Bone marrow (tissue), 2 donors: ENCODE measurements at regions not wholly inside any gene's neighbourhood (a gene's known extent, or its start where the extent isn't known, plus 50 kb on each side); places are given as distances from the start of the nearest gene placed in this dataset.

Experiments
- DNase-seq, 2 donors: peaks; one replicate each; lab custom pipeline; 2025; lab: John Stamatoyannopoulos, UW

DNA sequence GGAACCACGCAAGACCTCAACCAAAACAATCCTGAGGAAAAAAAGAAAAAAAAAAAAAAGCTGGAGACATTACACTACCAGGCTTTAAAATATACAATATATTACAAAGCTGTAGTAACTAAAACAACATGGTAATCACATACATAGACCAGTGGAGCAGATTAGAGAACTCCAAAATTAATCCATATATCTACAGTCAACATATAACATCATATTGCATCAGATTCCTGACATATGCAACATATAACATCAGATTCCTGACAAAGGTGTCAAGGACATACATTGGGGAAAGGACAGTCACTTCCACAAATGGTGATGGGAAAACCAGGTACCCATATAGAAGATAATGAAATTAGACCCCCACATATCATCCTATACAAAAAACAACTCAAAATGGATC lies 145.8 kb downstream of the BTG1 start:
- no peak for DNase-seq

DNA sequence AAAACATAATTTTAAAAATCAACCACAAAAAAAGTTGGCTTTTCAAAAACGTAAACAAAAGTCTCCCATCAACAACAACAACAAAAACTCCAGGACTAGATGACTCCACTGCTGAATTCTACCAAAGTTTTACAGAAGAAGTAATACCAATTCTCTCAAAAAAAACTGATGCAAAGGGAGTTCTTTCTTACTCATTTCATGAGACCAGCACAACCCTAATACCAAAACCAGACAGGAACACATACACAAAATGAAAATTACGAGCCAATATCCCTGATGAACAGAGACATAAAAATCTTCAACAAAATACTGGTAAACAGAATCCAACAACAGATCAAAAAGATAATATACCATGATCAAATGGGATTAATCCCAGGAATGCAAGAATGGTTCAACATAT lies 147.3 kb downstream of the BTG1 start:
- no peak for DNase-seq

DNA sequence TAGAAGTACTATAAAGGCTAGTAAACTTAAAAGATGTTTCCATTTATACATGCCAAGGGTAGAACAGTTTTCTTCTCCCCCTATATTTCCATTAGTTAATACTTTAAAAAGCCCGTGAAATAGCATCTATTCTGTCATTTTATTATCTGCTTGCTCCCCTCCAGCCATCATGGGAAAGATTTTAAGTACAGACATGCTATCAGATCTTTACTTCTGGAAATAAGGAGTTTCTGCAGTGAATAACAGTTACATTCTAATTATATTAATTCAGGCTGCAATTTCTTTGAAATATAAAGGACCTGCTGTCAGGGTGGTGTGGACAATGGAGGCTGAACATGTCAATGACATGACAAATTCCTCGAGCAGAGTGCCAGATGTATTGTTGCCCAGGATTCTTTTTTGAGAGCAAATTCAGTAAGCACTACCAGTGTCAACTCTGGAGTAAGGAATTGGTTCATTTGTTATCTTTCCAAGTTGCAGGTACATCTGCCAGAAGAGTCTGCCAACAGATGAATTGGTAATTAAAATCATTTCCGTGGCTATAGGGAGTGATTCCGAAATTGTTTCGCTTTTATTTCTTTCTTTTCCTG lies 151.3 kb downstream of the BTG1 start:
- no peak for DNase-seq

DNA sequence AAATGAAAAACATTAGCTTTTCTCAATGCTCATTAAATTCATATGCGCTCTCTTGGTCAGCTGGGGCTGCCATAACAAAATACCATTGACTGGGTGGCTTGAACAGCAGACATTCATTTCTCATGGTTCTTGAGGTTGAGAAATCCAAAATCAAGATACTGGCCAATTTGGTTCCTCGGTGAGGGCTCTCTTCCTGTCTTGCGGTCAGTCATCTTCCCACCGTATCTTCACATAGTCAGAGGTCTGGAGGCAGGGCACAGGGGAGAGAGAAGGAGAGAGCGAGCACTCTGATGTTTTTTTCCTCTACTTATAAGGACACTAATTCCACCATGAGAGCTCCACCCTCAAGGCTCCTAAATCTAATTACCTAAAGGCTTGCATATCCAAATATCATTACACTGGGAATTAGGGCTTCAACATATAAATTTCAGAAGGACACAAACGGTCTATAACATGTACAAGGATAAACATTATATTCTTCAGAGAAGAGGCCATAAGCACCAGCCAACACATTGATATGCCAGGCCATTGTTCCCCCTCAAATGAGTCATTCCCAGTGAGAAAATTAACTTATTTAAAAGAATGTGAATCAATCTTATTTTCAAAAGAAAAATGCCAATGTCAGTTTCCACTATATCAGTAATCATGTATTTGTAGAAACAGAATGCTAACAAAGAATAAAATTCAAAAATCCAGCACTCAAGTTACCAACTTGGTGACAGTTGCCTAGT lies 152.2 kb downstream of the BTG1 start:
- DNase-seq: no peak

DNA sequence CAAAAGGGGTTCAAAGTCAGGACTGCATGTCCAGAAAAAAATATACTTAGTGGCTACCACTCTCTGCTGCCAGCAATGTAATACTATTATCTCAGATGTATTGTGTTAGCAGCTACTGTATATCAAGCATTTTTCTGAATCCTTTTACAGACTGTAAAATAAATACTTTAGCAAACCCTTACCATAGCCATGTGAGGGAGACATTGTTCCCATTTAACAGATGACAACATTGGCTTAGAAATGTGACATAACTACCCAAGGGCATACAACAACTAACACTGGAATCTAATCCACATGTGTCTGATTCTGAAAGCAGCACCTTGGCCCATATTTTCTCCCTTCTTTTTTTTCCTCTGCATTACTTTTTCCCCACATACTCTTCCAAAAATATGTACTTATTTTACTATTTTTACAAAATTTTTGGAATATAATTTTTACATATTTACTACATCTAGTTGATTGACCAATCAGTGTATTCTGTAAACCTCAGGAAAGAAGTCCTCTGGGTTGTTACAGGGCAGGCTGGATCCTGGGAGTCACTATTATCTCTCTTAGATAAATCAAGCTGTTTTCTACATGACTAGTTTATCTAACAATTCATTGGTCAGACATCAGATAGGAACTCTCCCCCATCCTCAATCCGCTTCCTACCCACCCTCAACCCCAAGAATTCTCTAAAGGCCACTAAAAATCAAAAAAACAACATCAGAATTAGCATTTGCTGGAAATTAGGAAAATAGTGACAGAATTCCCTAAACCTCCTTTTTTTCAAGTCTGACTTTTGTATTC lies 154.1 kb downstream of the BTG1 start:
- no peak for DNase-seq

DNA sequence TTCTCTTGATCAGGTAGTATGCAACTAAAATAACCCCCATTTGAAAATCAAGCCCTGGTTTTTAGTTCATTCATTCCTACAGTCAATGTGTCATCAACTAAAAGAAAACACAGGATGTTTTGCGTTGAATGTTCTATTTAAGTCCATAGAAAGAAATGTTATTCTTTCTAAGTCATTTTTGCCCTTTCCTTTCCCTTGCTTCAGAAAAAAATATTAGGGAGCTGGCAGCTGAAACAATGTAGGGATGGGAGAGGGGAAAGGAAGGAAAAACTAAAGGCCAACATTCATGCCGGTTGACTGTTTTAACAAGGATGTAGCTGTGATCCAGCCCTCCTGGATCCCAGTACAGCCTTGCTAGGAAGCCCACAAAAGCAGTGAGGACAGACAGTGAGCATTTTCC lies 155.1 kb downstream of the BTG1 start:
- DNase-seq: no peak

DNA sequence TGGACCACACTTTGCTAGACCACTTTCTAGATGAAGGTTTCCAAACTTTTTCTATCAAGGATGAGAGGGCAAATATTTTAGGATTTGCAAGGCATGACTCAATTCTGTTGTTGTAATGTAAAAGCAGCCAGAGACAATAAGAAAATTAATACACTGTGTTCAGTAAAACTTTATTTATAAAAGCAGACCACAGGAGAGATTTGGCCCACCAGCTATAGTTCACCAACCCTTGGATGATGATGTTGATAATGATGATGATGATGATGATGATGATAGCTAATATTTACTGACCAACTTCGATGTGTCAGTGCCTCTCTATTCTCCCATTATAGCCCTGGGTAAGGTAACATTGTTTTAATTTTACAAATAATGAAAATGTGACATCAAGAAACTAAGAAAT lies 156.5 kb downstream of the BTG1 start:
- no peak for DNase-seq

DNA sequence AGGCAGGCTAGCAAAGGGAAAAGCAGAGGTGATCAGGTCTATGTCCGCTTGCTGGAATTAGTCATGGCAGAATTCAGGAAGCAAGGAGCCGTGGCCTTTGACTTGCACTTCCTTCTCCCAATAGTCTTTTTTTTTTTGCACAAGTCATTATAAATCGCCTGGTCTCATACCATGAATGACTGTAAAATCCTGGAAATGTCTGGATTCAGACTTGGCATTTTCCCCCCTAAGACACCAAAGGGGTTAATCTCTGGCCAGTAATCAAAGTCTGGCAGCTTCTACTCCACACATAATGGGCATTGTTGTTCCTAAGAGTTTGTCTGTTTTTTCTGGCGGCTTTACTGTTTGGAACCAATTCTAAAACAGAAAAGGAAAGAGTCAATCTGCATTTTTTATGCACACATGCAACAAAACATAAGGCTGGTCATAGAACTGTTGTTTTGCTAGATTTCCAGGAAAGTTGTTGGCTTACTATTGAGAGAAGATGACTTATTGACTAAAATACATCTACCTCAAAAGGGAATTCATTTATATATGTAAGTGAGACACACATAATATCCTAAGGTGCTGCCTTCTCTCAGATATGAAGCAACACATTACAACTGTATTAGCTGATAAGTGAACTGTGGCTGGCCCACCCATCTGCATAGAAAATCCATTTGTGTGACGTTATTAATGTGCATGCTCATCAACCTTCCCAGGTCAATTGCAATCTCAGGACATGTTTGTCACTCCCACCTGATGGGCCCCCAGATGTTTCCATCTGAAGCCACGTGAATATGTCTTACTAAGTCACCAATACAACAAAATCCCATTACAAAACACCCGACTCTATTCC lies 157.3 kb downstream of the BTG1 start:
- no peak for DNase-seq

DNA sequence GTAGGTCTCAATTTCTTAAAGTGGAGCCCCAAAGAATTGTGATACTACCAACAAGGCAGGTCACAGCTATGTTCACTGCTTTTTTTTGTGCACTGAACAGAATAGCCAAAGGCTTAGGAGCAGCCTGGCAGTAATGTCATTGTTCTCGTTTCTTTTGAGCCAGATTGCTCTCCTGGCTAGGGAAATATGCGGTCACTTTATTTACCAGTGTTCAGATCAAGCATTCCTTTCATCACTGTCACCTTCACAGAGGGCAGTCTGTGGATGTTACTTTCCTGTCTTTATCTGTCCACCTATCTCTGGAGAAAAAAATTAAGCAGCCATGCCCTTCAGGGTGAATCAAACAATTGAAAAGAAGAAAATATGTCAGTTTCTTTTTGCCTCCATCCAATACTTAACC lies 159.6 kb downstream of the BTG1 start:
- DNase-seq: no peak

DNA sequence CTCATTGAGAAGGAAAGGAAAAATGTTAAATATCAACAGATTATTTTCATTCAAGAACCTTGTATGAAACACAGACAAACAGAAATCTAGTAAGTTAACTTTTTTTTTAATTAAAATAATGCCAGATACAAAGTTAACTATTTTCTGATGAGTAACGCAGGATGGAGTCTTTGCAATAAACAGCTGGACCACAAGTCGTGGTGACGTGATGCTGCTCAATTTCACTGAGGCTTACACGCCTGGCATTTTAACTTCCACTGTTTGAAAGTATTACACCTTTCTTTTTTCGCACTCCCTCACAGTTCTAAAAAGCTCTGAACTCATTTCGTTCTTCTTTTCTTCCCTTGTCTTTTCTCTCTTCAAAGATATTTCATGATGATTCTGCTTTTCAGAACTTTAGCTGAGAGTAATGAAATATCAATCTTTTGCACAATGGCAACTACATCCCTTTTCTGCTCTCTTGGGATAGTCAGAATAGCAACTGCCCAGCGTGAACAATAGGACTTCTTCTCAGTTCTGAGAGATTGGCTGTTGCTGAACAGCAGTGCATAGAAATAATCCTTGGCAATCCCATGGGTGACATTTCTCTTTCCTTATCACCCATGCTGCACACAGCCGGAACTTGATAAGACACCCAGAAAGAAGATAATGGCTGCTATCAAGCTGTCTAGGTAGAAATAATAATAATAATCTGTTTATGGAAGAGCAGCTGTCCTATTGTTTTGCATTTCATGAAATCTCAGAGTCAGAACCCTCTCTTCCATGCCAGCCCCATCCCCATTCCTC lies 160.5 kb downstream of the BTG1 start:
- no peak for DNase-seq

DNA sequence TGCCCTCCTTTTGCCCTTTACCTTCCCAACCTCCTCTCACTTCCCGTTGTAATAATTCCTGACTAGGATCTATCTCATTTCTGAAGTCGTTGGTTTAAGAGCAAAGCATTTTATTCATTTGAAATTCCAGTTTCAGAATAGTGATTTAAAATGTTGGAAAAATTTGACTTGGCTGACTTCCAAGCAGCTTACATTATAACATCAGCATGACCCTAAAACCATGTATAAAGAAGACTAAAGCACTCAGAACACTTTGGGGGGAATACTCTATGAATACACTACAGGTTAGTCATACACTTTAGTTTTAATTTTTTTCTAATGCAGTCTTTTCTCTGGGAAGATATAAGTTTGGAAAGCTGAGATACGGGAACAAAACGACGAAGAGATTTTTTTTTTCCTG lies 161.1 kb downstream of the BTG1 start:
- DNase-seq: no peak

DNA sequence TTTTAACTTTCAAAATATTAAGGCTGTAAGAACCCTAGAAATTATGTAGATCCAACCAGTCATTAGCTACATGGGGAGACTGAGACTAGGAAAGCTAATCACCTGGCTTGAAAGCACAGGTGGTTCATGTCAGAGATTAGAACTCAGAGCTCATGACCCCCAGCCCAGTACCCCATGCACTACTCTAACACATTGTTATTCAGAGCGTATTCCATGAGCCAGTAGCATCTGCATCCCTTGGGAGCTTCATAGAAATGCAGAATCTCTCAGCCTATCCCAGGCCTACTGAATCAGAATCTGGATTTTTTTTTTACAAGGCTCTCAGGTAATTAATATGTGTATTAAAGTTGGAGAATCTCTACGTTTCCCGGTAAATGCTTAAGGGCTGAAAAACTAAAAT lies 161.7 kb downstream of the BTG1 start:
- DNase-seq: no peak

DNA sequence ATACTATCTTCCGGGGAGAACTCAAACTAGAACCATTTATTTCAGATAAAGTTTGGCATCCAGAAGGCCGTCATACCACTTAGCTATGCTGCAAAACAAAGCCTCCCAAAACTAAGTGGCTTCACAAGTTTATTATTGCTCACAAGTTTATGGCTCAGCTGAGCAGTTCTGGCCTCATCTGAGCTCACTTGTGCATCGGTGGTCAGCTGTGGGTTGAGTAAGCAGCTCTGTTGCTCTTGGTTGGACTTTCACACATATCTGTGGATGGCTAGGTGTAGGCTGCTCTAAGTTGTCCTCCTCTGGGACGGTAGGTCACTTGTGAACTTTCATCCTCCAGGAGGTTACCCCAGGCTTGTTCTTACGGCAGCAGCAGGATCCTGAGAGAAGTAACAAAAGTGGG lies 162.7 kb downstream of the BTG1 start:
- no peak for DNase-seq

DNA sequence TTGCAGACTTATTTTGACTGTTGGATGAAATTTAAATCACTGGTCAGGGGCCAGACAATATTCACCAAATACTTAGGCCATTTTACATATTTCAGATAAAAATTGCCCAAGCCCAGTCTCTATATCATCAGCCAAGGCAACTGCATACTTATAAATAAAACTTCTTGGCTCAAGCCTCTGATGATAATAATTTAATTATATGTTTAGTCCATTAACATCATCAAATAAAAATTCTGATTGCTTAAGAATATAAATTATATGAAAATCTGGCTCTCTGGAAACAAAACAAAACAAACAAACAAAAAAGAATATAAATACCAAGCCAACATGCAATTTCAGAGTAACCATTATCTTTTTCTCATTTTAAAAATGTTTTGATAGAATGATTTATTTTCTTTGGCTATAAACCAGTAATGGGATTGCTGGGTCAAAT lies 165.2 kb downstream of the BTG1 start:
- DNase-seq: no peak

DNA sequence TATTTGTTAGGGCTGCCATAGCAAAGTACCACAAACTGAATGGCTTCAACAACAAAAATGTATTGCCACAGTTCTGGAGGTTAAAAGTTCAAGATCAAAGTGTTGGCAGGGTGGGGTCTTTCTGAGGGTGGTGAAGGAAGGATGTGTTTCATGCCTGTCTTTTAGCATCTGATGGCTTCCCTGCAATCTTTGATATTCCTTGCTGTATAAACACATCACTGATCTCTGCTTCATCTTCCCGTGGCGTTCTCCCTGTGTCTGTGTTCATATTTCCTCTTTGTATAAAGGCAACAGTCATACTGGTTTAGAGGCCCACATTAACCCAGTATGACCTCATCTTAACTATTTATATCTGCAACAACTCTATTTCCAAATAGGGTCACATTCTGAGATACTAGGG lies 167.5 kb downstream of the BTG1 start:
- no peak for DNase-seq

DNA sequence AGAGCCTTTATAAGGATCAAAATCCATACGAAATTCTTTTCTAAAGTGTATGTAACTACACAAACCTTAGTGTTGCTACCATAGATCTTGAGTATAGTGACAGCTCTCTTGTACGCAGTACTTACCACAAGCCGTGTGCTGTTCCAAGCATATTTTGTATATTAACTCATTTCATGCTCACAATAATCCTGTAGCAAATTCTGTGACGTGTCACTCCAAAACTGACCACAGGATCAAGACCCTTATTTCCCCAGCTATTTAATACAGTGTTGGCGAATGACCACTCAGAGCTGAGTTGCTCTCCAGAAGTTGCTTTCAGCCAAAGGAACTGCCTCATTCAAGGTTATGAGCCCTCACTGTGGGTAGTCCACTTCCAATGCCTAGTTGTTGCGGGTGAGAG lies 169.8 kb downstream of the BTG1 start:
- no peak for DNase-seq

DNA sequence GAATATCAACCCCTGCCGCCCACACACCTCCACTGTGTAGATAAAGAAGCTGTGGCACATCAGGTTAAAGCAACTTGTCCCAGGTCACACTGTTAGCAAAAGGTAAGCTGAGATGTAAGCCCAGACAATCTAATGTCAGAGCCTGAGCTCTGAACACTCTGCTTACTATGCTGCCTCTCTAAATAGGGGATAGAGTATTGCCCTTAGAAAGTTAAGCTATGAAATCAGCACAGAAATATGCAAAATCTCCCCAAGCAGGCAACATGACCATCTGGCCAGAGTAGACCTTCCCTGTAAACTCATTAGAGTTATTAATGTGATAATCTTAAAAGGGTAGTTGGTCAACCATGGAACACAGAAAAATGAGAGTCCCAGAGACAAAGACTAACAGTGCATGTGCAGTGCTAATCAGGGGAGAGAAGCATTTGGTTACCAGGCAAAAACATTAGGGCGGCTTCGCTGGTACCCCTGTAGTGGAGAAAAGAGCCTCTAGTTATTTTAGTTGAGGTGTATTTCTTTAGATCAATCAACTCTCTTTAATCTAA lies 171.0 kb downstream of the BTG1 start:
- no peak for DNase-seq

DNA sequence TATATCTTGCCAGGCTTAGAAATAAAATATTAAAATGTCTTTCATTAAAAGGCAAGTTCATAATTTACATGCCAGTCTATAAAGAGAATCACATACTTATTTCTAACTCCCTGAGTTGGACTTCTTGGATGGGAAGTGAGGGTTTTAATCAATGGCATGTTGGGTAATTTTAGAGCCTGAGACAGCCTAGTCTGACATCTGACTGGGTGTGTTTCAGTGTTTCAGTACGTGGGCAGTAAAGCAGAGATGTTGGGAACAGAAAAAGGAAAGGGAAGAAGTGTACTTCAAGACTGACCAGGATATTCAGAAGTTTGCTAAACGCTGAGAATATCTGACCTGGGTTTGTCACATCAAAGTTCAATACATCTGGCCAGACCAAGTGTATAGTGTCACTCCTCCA lies 171.8 kb downstream of the BTG1 start:
- no peak for DNase-seq

DNA sequence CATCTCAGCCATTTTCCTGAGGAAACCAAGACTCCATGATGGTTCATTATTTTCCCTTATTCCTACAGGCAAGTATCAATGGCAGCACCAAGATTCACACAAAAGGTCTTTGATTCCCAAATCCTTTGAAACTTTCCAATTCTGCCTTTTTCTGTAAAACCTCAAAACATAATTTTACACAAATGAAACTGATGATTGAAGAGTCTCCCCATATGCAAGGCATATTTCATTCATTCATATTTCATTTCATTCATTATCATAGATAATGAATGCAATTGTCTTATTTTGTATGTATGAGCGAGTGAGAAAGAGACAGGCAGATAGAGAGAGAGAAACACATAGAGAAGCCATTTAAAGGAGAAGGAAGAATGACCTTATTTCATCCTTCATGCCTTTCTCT lies 172.8 kb downstream of the BTG1 start:
- no peak for DNase-seq

DNA sequence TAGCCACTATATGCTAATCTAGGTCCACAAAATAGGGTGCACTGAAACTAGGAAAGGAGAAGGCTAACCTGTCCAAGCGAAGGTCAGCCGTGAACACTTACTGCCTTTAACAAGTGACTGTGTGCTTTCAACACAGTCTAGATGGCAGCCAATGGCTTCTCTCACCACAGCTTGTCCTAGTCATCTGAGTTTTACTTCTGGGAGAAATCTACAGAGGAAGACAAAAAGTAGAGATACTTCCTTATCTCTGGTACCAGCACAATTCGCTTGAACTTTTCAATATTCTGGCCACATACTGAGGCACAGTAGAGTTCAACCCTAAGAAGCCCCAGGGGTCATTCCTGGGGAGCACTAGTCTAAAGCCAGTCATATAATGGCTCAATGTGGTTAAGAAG lies 176.9 kb downstream of the BTG1 start:
- no peak for DNase-seq

DNA sequence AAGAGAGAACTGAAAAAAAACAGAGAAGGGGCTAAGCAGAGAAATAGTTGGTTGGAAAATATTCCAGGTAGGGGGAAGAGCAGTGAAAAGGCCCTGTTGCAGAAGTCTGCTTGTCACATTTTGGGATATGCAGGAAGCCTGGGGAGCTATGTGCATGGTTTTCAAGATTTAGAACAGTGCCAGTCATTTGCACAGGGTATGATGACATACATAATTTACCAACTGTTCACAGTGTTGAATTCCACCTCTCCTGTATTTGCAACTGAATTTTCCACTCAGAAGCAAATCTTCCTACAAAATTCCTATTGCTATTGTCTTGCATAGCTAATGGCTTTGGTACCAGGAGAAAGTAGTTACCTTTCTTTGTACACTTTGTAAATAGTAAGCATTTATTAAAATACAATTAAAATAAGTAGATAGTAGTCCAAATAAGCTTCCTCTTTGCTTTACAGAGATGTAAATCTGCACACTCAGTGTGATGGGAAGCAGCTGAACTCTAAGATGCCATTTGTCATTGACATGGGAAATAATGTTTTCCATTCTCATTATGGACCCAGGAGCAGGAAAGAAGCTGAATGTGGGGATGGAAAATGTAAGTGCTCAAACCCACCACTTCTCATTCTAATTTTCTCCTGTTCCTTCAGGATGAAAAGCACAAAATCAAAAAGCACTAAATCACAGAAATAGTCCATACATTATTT lies 177.4 kb downstream of the BTG1 start:
- DNase-seq: no peak
